ENCODE measurements at regions not wholly inside any gene's neighbourhood (a gene's known extent, or its start where the extent isn't known, plus 50 kb on each side); places are given as distances from the start of the nearest gene placed in this dataset.

GRCh38 chr7:15782656-15783055, 96.2 kb upstream of the MEOX2 start:
- no peak for DNase-seq
- Mint-ChIP-seq H3K9me3 (no peaks in the 10 kb centered on the region), H3K4me1 (peaks cover 39% of the 10 kb centered on the region), H3K27me3 (ENCODE audit: low read depth, poor library complexity) (peaks cover 2% of the 10 kb centered on the region), H3K36me3 (ENCODE audit: low read depth) (no peaks in the 10 kb centered on the region), H3K27ac (no peak overlapping the region), H3K4me3 (no peak overlapping the region)
- no peak for TF ChIP-seq CTCF (IDR thresholded peaks at IDR 0.05)

GRCh38 chr7:15781944-15782343, 95.5 kb upstream of the MEOX2 start:
- H3K27ac Mint-ChIP-seq = peak overlapping the region; percentile 62
- DNase-seq = no peak
- no peaks in the 10 kb centered on the region for H3K9me3 Mint-ChIP-seq
- TF ChIP-seq CTCF (IDR thresholded peaks at IDR 0.05) = no peak
- H3K4me1 Mint-ChIP-seq = peaks cover 44% of the 10 kb centered on the region
- H3K4me3 Mint-ChIP-seq = no peak overlapping the region
- H3K36me3 Mint-ChIP-seq (ENCODE audit: low read depth) = no peaks in the 10 kb centered on the region
- peaks cover 2% of the 10 kb centered on the region for H3K27me3 Mint-ChIP-seq (ENCODE audit: low read depth, poor library complexity)

- DNase-seq = no peak
- Mint-ChIP-seq H3K4me3 (no peak overlapping the region), H3K9me3 (no peaks in the 10 kb centered on the region), H3K27ac (no peak overlapping the region), H3K27me3 (ENCODE audit: low read depth, poor library complexity) (peaks cover under 1% of the 10 kb centered on the region), H3K36me3 (ENCODE audit: low read depth) (no peaks in the 10 kb centered on the region), H3K4me1 (peaks cover 44% of the 10 kb centered on the region)
- TF ChIP-seq CTCF (IDR thresholded peaks at IDR 0.05) = no peak
These were observed 93.8 kb upstream of the MEOX2 start for GRCh38 chr7:15780271-15780670.

- no peak for TF ChIP-seq CTCF (IDR thresholded peaks at IDR 0.05)
These were observed 91.7 kb upstream of the MEOX2 start for GRCh38 chr7:15778191-15778590.

GRCh38 chr7:15765753-15766152, 79.3 kb upstream of the MEOX2 start:
- Mint-ChIP-seq H3K36me3 (ENCODE audit: low read depth) (peaks cover 8% of the 10 kb centered on the region), H3K27ac (peak overlapping the region; percentile 52), H3K4me3 (no peak overlapping the region), H3K4me1 (peaks cover 20% of the 10 kb centered on the region), H3K27me3 (ENCODE audit: low read depth, poor library complexity) (peaks cover 4% of the 10 kb centered on the region), H3K9me3 (peaks cover 17% of the 10 kb centered on the region)
- DNase-seq = no peak
- TF ChIP-seq CTCF (IDR thresholded peaks at IDR 0.05) = no peak

More at GRCh38 chr7:15778191-15778590, 91.7 kb upstream of the MEOX2 start:
- H3K27ac Mint-ChIP-seq = peak overlapping the region; percentile 14
- DNase-seq = no peak
- H3K27me3 Mint-ChIP-seq (ENCODE audit: low read depth, poor library complexity) = peaks cover 4% of the 10 kb centered on the region
- peaks cover 29% of the 10 kb centered on the region for H3K4me1 Mint-ChIP-seq
- H3K36me3 Mint-ChIP-seq (ENCODE audit: low read depth) = no peaks in the 10 kb centered on the region
- H3K9me3 Mint-ChIP-seq = no peaks in the 10 kb centered on the region
- no peak overlapping the region for H3K4me3 Mint-ChIP-seq

GRCh38 chr7:15764851-15765382, 78.4 kb upstream of the MEOX2 start:
- no peak for TF ChIP-seq CTCF (IDR thresholded peaks at IDR 0.05)
- Mint-ChIP-seq H3K4me1 (peaks cover 20% of the 10 kb centered on the region), H3K27ac (no peak overlapping the region), H3K36me3 (ENCODE audit: low read depth) (peaks cover 4% of the 10 kb centered on the region), H3K9me3 (peaks cover 11% of the 10 kb centered on the region), H3K4me3 (no peak overlapping the region), H3K27me3 (ENCODE audit: low read depth, poor library complexity) (no peaks in the 10 kb centered on the region)
- DNase-seq = no peak
